ENCODE measurements at regions not wholly inside any gene's neighbourhood (a gene's known extent, or its start where the extent isn't known, plus 50 kb on each side); places are given as distances from the start of the nearest gene placed in this dataset.
A peak's percentile ranks its signal among the peaks of the same experiment; 100 is the strongest.
"Not testable (repeated sequence)": the region's sequence is repeated elsewhere in the genome, so short reads cannot be mapped to it uniquely, and the experiment has no call there.

- FAIRE-seq (no peak), DNase-seq (ENCODE audit: insufficient read length, low spot score) (no peak)
These were observed 148.9 kb upstream of the ABI3BP start for GRCh38 chr3:101142160-101142559.

GRCh38 chr3:101141135-101141534, 147.9 kb upstream of the ABI3BP start:
- DNase-seq (ENCODE audit: insufficient read length, low spot score) (no peak), FAIRE-seq (no peak)

- DNase-seq (ENCODE audit: insufficient read length, low spot score) (no peak), FAIRE-seq (peak; percentile 26)
These were observed 145.6 kb upstream of the ABI3BP start for GRCh38 chr3:101138817-101139216.

- FAIRE-seq (no peak), DNase-seq (ENCODE audit: insufficient read length, low spot score) (no peak)
These were observed 141.1 kb upstream of the ABI3BP start for GRCh38 chr3:101134331-101134730.

GRCh38 chr3:101133652-101134051, 140.4 kb upstream of the ABI3BP start:
- FAIRE-seq: no peak
- no peak for DNase-seq (ENCODE audit: insufficient read length, low spot score)

GRCh38 chr3:101133197-101133596, 140.0 kb upstream of the ABI3BP start:
- DNase-seq (ENCODE audit: insufficient read length, low spot score); FAIRE-seq: not testable (repeated sequence)

- DNase-seq (ENCODE audit: insufficient read length, low spot score) (no peak), FAIRE-seq (no peak)
These were observed 138.5 kb upstream of the ABI3BP start for GRCh38 chr3:101131767-101132166.

- DNase-seq (ENCODE audit: insufficient read length, low spot score) (no peak), FAIRE-seq (no peak)
These were observed 135.6 kb upstream of the ABI3BP start for GRCh38 chr3:101128786-101129185.

GRCh38 chr3:101128001-101128400, 134.8 kb upstream of the ABI3BP start:
- no peak for DNase-seq (ENCODE audit: insufficient read length, low spot score)
- no peak for FAIRE-seq

GRCh38 chr3:101124125-101124524, 130.9 kb upstream of the ABI3BP start:
- no peak for DNase-seq (ENCODE audit: insufficient read length, low spot score)

GRCh38 chr3:101123081-101123480, 129.9 kb upstream of the ABI3BP start:
- FAIRE-seq: peak; percentile 23
- DNase-seq (ENCODE audit: insufficient read length, low spot score): no peak

More at GRCh38 chr3:101124125-101124524, 130.9 kb upstream of the ABI3BP start:
- FAIRE-seq: no peak

GRCh38 chr3:101122681-101123080, 129.5 kb upstream of the ABI3BP start:
- FAIRE-seq (no peak), DNase-seq (ENCODE audit: insufficient read length, low spot score) (no peak)

GRCh38 chr3:101120039-101120438, 126.8 kb upstream of the ABI3BP start:
- DNase-seq (ENCODE audit: insufficient read length, low spot score): no peak
- FAIRE-seq: no peak

- FAIRE-seq: no peak
- DNase-seq (ENCODE audit: insufficient read length, low spot score): no peak
These were observed 126.3 kb upstream of the ABI3BP start for GRCh38 chr3:101119535-101119934.

GRCh38 chr3:101117980-101118379, 124.8 kb upstream of the ABI3BP start:
- FAIRE-seq: no peak
- DNase-seq (ENCODE audit: insufficient read length, low spot score): no peak

- no peak for DNase-seq (ENCODE audit: insufficient read length, low spot score)
- FAIRE-seq: peak; percentile 54
These were observed 124.2 kb upstream of the ABI3BP start for GRCh38 chr3:101117465-101117864.

- not testable (repeated sequence) for FAIRE-seq
These were observed 117.1 kb upstream of the ABI3BP start for GRCh38 chr3:101110295-101110694.

GRCh38 chr3:101104321-101104720, 111.1 kb upstream of the ABI3BP start:
- DNase-seq (ENCODE audit: insufficient read length, low spot score) (no peak), FAIRE-seq (no peak)

More at GRCh38 chr3:101110295-101110694, 117.1 kb upstream of the ABI3BP start:
- not testable (repeated sequence) for DNase-seq (ENCODE audit: insufficient read length, low spot score)

GRCh38 chr3:101102678-101103296, 109.6 kb upstream of the ABI3BP start:
- FAIRE-seq: no peak
- DNase-seq (ENCODE audit: insufficient read length, low spot score): no peak

- FAIRE-seq (no peak), DNase-seq (ENCODE audit: insufficient read length, low spot score) (no peak)
These were observed 107.3 kb upstream of the ABI3BP start for GRCh38 chr3:101100361-101101009.

GRCh38 chr3:101099791-101100190, 106.6 kb upstream of the ABI3BP start:
- DNase-seq (ENCODE audit: insufficient read length, low spot score): no peak
- no peak for FAIRE-seq

- DNase-seq (ENCODE audit: insufficient read length, low spot score) (no peak), FAIRE-seq (no peak)
These were observed 103.2 kb upstream of the ABI3BP start for GRCh38 chr3:101096444-101096843.
